Limb (tissue), 2 donors: ENCODE measurements at regions not wholly inside any gene's neighbourhood (a gene's known extent, or its start where the extent isn't known, plus 50 kb on each side); places are given as distances from the start of the nearest gene placed in this dataset.

Experiments used
- DNase-seq, 2 donors: peaks; one replicate each; pipeline ENCODE4 v3.0.0-alpha.2; 2016; ENCODE audit errors: extremely low spot score in 2 of 2

GRCh38 chr3:31220431-31220830, 312.3 kb upstream of the STT3B start:
- no peak for DNase-seq

- DNase-seq, result no peak
Observed at GRCh38 chr3:31223278-31223677, 309.4 kb upstream of the STT3B start.

GRCh38 chr3:31224936-31225335, 307.8 kb upstream of the STT3B start:
- no peak for DNase-seq

- no peak for DNase-seq
Observed at GRCh38 chr3:31225923-31226322, 306.8 kb upstream of the STT3B start.

GRCh38 chr3:31226346-31226745, 306.4 kb upstream of the STT3B start:
- no peak for DNase-seq

- DNase-seq, result no peak
Observed at GRCh38 chr3:31227131-31227562, 305.6 kb upstream of the STT3B start.

- DNase-seq, result no peak
Observed at GRCh38 chr3:31230425-31231223, 302.1 kb upstream of the STT3B start.

GRCh38 chr3:31232055-31233025, 300.4 kb upstream of the STT3B start:
- DNase-seq, result no peak

GRCh38 chr3:31234145-31234544, 298.6 kb upstream of the STT3B start:
- no peak for DNase-seq

- no peak for DNase-seq
Observed at GRCh38 chr3:31235062-31235700, 297.5 kb upstream of the STT3B start.

- no peak for DNase-seq
Observed at GRCh38 chr3:31237887-31238286, 294.8 kb upstream of the STT3B start.

- no peak for DNase-seq
Observed at GRCh38 chr3:31240013-31240412, 292.7 kb upstream of the STT3B start.

- DNase-seq, result no peak
Observed at GRCh38 chr3:31240466-31240865, 292.3 kb upstream of the STT3B start.

GRCh38 chr3:31240874-31241273, 291.9 kb upstream of the STT3B start:
- DNase-seq, result no peak

GRCh38 chr3:31241533-31241932, 291.2 kb upstream of the STT3B start:
- no peak for DNase-seq

- DNase-seq, result no peak
Observed at GRCh38 chr3:31242026-31242960, 290.4 kb upstream of the STT3B start.

GRCh38 chr3:31244929-31245817, 287.6 kb upstream of the STT3B start:
- no peak for DNase-seq

GRCh38 chr3:31246293-31247062, 286.2 kb upstream of the STT3B start:
- no peak for DNase-seq

- DNase-seq, result no peak
Observed at GRCh38 chr3:31247063-31247447, 285.7 kb upstream of the STT3B start.
